ENCODE measurements at regions not wholly inside any gene's neighbourhood (a gene's known extent, or its start where the extent isn't known, plus 50 kb on each side); places are given as distances from the start of the nearest gene placed in this dataset.
"Not testable (repeated sequence)": the region's sequence is repeated elsewhere in the genome, so short reads cannot be mapped to it uniquely, and the experiment has no call there.

DNA sequence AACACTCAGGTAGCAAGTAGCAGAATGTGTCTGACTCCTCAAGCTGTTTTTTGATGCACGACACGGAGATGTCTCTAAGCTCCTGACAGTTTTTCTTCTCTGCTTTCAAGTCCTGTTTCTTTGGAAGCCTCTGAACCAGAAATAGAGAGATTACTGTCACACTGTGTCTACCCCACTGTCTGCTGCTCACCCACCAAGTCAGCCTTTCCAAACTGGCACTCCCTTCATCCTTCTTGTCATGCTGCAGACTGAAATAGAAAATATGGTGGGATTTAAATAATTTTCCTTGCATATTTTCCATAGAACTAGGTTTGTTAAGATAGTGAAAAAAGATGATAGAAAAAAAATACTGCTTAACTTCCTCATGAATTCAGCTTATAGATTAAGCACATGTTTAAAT lies 102.5 kb upstream of the SPANXN4 start:
- Histone ChIP-seq H3K4me3 (no peak overlapping the region), H3K4me1 (ENCODE audit: low read depth) (no peaks in the 10 kb centered on the region), H3K27ac (no peak overlapping the region), H3K27me3 (no peaks in the 10 kb centered on the region), H3K9me3 (ENCODE audit: low read depth) (no peaks in the 10 kb centered on the region), H3K36me3 (no peaks in the 10 kb centered on the region)
- DNase-seq (ENCODE audit: low read depth in 1 of 2, low spot score in 1 of 2), result no peak
- TF ChIP-seq, protein P1, sequence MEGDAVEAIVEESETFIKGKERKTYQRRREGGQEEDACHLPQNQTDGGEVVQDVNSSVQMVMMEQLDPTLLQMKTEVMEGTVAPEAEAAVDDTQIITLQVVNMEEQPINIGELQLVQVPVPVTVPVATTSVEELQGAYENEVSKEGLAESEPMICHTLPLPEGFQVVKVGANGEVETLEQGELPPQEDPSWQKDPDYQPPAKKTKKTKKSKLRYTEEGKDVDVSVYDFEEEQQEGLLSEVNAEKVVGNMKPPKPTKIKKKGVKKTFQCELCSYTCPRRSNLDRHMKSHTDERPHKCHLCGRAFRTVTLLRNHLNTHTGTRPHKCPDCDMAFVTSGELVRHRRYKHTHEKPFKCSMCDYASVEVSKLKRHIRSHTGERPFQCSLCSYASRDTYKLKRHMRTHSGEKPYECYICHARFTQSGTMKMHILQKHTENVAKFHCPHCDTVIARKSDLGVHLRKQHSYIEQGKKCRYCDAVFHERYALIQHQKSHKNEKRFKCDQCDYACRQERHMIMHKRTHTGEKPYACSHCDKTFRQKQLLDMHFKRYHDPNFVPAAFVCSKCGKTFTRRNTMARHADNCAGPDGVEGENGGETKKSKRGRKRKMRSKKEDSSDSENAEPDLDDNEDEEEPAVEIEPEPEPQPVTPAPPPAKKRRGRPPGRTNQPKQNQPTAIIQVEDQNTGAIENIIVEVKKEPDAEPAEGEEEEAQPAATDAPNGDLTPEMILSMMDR (IDR thresholded peaks at IDR 0.05; ENCODE audit: low read depth, low read length), result no peak

DNA sequence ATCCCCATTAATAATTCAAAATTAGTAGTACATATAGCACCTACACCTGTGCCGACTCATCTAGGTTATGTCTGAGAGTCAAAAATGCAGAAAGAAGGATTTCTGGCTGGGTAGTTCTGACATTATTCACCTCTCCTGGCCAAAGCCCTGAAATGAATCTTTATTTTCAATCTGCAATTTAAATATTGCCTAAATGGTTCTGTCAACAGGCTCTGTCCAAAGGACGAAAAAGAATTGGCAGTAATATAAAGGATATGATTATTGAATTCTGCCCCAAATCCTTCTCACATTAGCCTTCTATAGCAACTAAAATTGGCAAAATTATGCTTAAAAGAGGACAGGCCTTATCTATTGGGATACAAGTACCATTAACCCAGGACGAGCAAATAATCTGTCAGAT lies 86.9 kb upstream of the SPANXN4 start:
- H3K4me3 ChIP-seq, result no peak overlapping the region
- H3K9me3 ChIP-seq (ENCODE audit: low read depth), result no peaks in the 10 kb centered on the region
- DNase-seq (ENCODE audit: low read depth in 1 of 2, low spot score in 1 of 2), result no peak
- no peaks in the 10 kb centered on the region for H3K4me1 ChIP-seq (ENCODE audit: low read depth)
- H3K36me3 ChIP-seq, result no peaks in the 10 kb centered on the region
- TF ChIP-seq, protein P1 (IDR thresholded peaks at IDR 0.05; ENCODE audit: low read depth, low read length), result no peak
- no peaks in the 10 kb centered on the region for H3K27me3 ChIP-seq
- no peak overlapping the region for H3K27ac ChIP-seq

DNA sequence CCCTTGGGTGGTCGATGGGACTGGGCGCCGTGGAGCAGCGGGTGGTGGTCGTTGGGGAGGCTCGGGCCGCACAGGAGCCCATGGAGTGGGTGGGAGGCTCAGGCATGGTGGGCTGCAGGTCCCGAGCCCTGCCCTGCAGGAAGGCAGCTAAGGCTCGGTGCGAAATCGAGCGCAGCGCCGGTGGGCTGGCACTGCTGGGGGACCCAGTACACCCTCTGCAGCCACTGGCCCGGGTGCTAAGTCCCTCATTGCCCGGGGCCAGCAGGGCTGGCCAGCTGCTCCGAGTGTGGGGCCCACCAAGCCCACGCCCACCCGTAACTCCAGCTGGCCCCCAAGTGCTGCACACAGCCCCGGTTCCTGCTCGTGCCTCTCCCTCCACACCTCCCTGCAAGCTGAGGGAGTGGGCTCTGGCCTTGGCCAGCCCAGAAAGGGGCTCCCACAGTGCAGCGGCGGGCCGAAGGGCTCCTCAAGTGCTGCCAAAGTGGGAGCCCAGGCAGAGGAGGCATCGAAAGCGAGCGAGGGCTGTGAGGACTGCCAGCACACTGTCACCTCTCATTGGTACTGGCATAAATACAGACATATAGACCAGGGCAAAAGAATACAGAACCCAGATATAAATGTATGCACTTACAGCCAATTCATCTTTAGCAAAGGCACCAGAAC lies 53.5 kb upstream of the SPANXN4 start:
- not testable (repeated sequence) for H3K27me3 ChIP-seq; H3K4me1 ChIP-seq (ENCODE audit: low read depth); H3K9me3 ChIP-seq (ENCODE audit: low read depth); H3K36me3 ChIP-seq; H3K27ac ChIP-seq; H3K4me3 ChIP-seq; DNase-seq (ENCODE audit: low read depth in 1 of 2, low spot score in 1 of 2)

All from cardiac muscle cell (in vitro differentiated cells and primary cell).